ENCODE measurements at regions not wholly inside any gene's neighbourhood (a gene's known extent, or its start where the extent isn't known, plus 50 kb on each side); places are given as distances from the start of the nearest gene placed in this dataset.

GRCh38 chr10:10902951-10903350 lies 114.7 kb upstream of the CELF2 start:
- no peak overlapping the region for H2AFZ ChIP-seq (ENCODE audit: low read length)
- H3K9me3 ChIP-seq (ENCODE audit: low read length) = no peaks in the 10 kb centered on the region
- TF ChIP-seq, protein P1, sequence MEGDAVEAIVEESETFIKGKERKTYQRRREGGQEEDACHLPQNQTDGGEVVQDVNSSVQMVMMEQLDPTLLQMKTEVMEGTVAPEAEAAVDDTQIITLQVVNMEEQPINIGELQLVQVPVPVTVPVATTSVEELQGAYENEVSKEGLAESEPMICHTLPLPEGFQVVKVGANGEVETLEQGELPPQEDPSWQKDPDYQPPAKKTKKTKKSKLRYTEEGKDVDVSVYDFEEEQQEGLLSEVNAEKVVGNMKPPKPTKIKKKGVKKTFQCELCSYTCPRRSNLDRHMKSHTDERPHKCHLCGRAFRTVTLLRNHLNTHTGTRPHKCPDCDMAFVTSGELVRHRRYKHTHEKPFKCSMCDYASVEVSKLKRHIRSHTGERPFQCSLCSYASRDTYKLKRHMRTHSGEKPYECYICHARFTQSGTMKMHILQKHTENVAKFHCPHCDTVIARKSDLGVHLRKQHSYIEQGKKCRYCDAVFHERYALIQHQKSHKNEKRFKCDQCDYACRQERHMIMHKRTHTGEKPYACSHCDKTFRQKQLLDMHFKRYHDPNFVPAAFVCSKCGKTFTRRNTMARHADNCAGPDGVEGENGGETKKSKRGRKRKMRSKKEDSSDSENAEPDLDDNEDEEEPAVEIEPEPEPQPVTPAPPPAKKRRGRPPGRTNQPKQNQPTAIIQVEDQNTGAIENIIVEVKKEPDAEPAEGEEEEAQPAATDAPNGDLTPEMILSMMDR (IDR thresholded peaks at IDR 0.05; ENCODE audit: low read length) = no peak
- no peak for TF ChIP-seq EZH2 (IDR thresholded peaks at IDR 0.05; ENCODE audit: borderline replicate concordance, low read length)
- no peaks in the 10 kb centered on the region for H3K79me2 ChIP-seq (ENCODE audit: insufficient read depth, low read length)
- H3K4me2 ChIP-seq (ENCODE audit: low read length) = no peak overlapping the region
- no peak overlapping the region for H3K9ac ChIP-seq (ENCODE audit: low read length)
- no peaks in the 10 kb centered on the region for H4K20me1 ChIP-seq (ENCODE audit: insufficient read depth, low read length)
- no peaks in the 10 kb centered on the region for H3K9me2 ChIP-seq (ENCODE audit: low read depth, low read length)
- no peak overlapping the region for H3K4me3 ChIP-seq (ENCODE audit: low read depth, low read length, poor library complexity, severe bottlenecking)
- H3K4me1 ChIP-seq (ENCODE audit: insufficient read depth, low read length, severe bottlenecking) = no peaks in the 10 kb centered on the region
- no peaks in the 10 kb centered on the region for H3K27me3 ChIP-seq (ENCODE audit: insufficient read depth, low read length)
- no peak overlapping the region for H3K27ac ChIP-seq (ENCODE audit: low read depth, low read length, poor library complexity, severe bottlenecking)
- H3F3A ChIP-seq (ENCODE audit: insufficient read depth, low read length) = no peaks in the 10 kb centered on the region
- no peaks in the 10 kb centered on the region for H3K36me3 ChIP-seq (ENCODE audit: insufficient read depth, low read length)

DNA sequence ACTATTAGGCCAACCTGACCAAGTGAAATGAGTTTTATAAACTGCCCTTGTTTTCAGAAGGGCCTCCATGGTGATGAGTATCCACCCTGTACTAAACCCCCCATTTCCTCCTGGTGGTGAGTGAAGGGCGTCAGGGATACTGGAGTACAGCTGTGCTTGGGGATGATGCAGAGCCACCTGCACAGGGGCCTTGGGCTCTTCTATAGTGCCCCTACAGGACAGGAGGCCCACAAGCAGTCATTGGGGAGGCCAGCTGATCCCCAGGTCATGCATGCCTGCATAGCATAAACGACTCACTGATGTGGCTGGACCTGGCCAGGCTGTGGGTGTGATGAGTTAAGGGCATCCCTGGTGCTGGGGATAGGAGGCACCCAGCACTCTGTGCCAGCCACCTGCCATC lies 114.1 kb upstream of the CELF2 start:
- H3K4me2 ChIP-seq (ENCODE audit: low read length) = no peak overlapping the region
- H3K4me3 ChIP-seq (ENCODE audit: low read depth, low read length, poor library complexity, severe bottlenecking) = no peak overlapping the region
- no peak overlapping the region for H3K27ac ChIP-seq (ENCODE audit: low read depth, low read length, poor library complexity, severe bottlenecking)
- no peaks in the 10 kb centered on the region for H3K4me1 ChIP-seq (ENCODE audit: insufficient read depth, low read length, severe bottlenecking)
- H2AFZ ChIP-seq (ENCODE audit: low read length) = no peak overlapping the region
- H3K36me3 ChIP-seq (ENCODE audit: insufficient read depth, low read length) = no peaks in the 10 kb centered on the region
- H3K9me3 ChIP-seq (ENCODE audit: low read length) = no peaks in the 10 kb centered on the region
- TF ChIP-seq, protein P1 (IDR thresholded peaks at IDR 0.05; ENCODE audit: low read length) = no peak
- no peak for TF ChIP-seq EZH2 (IDR thresholded peaks at IDR 0.05; ENCODE audit: borderline replicate concordance, low read length)
- no peak overlapping the region for H3K9ac ChIP-seq (ENCODE audit: low read length)
- H3K79me2 ChIP-seq (ENCODE audit: insufficient read depth, low read length) = no peaks in the 10 kb centered on the region
- no peaks in the 10 kb centered on the region for H3K27me3 ChIP-seq (ENCODE audit: insufficient read depth, low read length)
- no peaks in the 10 kb centered on the region for H4K20me1 ChIP-seq (ENCODE audit: insufficient read depth, low read length)
- no peaks in the 10 kb centered on the region for H3F3A ChIP-seq (ENCODE audit: insufficient read depth, low read length)
- no peaks in the 10 kb centered on the region for H3K9me2 ChIP-seq (ENCODE audit: low read depth, low read length)

GRCh38 chr10:10910634-10911033 lies 107.0 kb upstream of the CELF2 start:
- TF ChIP-seq, protein P1 (IDR thresholded peaks at IDR 0.05; ENCODE audit: low read length) = no peak
- TF ChIP-seq EZH2 (IDR thresholded peaks at IDR 0.05; ENCODE audit: borderline replicate concordance, low read length) = no peak
- Histone ChIP-seq H3K79me2 (ENCODE audit: insufficient read depth, low read length) (no peaks in the 10 kb centered on the region), H3F3A (ENCODE audit: insufficient read depth, low read length) (no peaks in the 10 kb centered on the region), H3K27ac (ENCODE audit: low read depth, low read length, poor library complexity, severe bottlenecking) (no peak overlapping the region), H4K20me1 (ENCODE audit: insufficient read depth, low read length) (no peaks in the 10 kb centered on the region), H3K27me3 (ENCODE audit: insufficient read depth, low read length) (no peaks in the 10 kb centered on the region), H3K9me2 (ENCODE audit: low read depth, low read length) (no peaks in the 10 kb centered on the region), H3K4me3 (ENCODE audit: low read depth, low read length, poor library complexity, severe bottlenecking) (no peak overlapping the region), H3K9me3 (ENCODE audit: low read length) (no peaks in the 10 kb centered on the region), H3K4me1 (ENCODE audit: insufficient read depth, low read length, severe bottlenecking) (no peaks in the 10 kb centered on the region), H3K9ac (ENCODE audit: low read length) (no peak overlapping the region), H3K4me2 (ENCODE audit: low read length) (no peak overlapping the region), H3K36me3 (ENCODE audit: insufficient read depth, low read length) (no peaks in the 10 kb centered on the region), H2AFZ (ENCODE audit: low read length) (no peak overlapping the region)
